ENCODE measurements at regions not wholly inside any gene's neighbourhood (a gene's known extent, or its start where the extent isn't known, plus 50 kb on each side); places are given as distances from the start of the nearest gene placed in this dataset.

- DNase-seq = no peak
- H3K27ac ChIP-seq (ENCODE audit: low read depth, low read length) = no peak overlapping the region
- no peak overlapping the region for H3K9ac ChIP-seq (ENCODE audit: extremely low read depth, low read length, poor library complexity, severe bottlenecking)
- no peaks in the 10 kb centered on the region for H3K9me3 ChIP-seq (ENCODE audit: control insufficient read depth, low read length)
- no peaks in the 10 kb centered on the region for H3K27me3 ChIP-seq (ENCODE audit: control insufficient read depth, insufficient read depth, low read length, poor library complexity, severe bottlenecking)
- Mint-ChIP-seq H3K9me3 (no peaks in the 10 kb centered on the region), H3K4me1 (no peaks in the 10 kb centered on the region), H3K4me3 (no peak overlapping the region), H3K27ac (no peak overlapping the region), H3K27me3 (ENCODE audit: insufficient read depth) (no peaks in the 10 kb centered on the region), H3K36me3 (ENCODE audit: low read depth) (no peaks in the 10 kb centered on the region)
- H3K4me3 ChIP-seq (ENCODE audit: low read length) = no peak overlapping the region
- TF ChIP-seq CTCF (conservative IDR thresholded peaks at IDR 0.05) = no peak
- H3K4me1 ChIP-seq (ENCODE audit: control insufficient read depth, insufficient read depth, low read length) = no peaks in the 10 kb centered on the region
- WGBS, 2 experiments (ENCODE audit: insufficient coverage in 1 of 2, insufficient read length in 1 of 2) = 77 to 88% methylated on average over 2 to 5 of the region's 5 CpGs
- H3K36me3 ChIP-seq (ENCODE audit: control insufficient read depth, insufficient read depth, low read length) = no peaks in the 10 kb centered on the region
Observed at GRCh38 chr1:219050086-219050821, 123.4 kb upstream of the LYPLAL1 start.

GRCh38 chr1:219050822-219051125 is 122.9 kb upstream of the LYPLAL1 start:
- TF ChIP-seq CTCF (conservative IDR thresholded peaks at IDR 0.05) = no peak
- H3K4me1 ChIP-seq (ENCODE audit: control insufficient read depth, insufficient read depth, low read length) = no peaks in the 10 kb centered on the region
- H3K4me3 ChIP-seq (ENCODE audit: low read length) = no peak overlapping the region
- no peak overlapping the region for H3K9ac ChIP-seq (ENCODE audit: extremely low read depth, low read length, poor library complexity, severe bottlenecking)
- H3K27me3 ChIP-seq (ENCODE audit: control insufficient read depth, insufficient read depth, low read length, poor library complexity, severe bottlenecking) = no peaks in the 10 kb centered on the region
- no peaks in the 10 kb centered on the region for H3K9me3 ChIP-seq (ENCODE audit: control insufficient read depth, low read length)
- 67% methylated on average over 1 of the region's 1 CpG; no CpG with 5 or more reads in 1 of the 2 experiments for WGBS, 2 experiments (ENCODE audit: insufficient coverage in 1 of 2, insufficient read length in 1 of 2)
- H3K27ac Mint-ChIP-seq = no peak overlapping the region
- DNase-seq = no peak
- no peak overlapping the region for H3K27ac ChIP-seq (ENCODE audit: low read depth, low read length)
- H3K36me3 ChIP-seq (ENCODE audit: control insufficient read depth, insufficient read depth, low read length) = no peaks in the 10 kb centered on the region
- no peak overlapping the region for H3K4me3 Mint-ChIP-seq
- no peaks in the 10 kb centered on the region for H3K9me3 Mint-ChIP-seq
- H3K4me1 Mint-ChIP-seq = no peaks in the 10 kb centered on the region
- H3K27me3 Mint-ChIP-seq (ENCODE audit: insufficient read depth) = no peaks in the 10 kb centered on the region
- H3K36me3 Mint-ChIP-seq (ENCODE audit: low read depth) = no peaks in the 10 kb centered on the region

GRCh38 chr1:219051547-219051946 is 122.1 kb upstream of the LYPLAL1 start:
- no peaks in the 10 kb centered on the region for H3K36me3 ChIP-seq (ENCODE audit: control insufficient read depth, insufficient read depth, low read length)
- H3K9ac ChIP-seq (ENCODE audit: extremely low read depth, low read length, poor library complexity, severe bottlenecking) = no peak overlapping the region
- H3K27ac Mint-ChIP-seq = no peak overlapping the region
- no peaks in the 10 kb centered on the region for H3K9me3 Mint-ChIP-seq
- no peaks in the 10 kb centered on the region for H3K36me3 Mint-ChIP-seq (ENCODE audit: low read depth)
- no peak for DNase-seq
- H3K4me1 ChIP-seq (ENCODE audit: control insufficient read depth, insufficient read depth, low read length) = no peaks in the 10 kb centered on the region
- no peaks in the 10 kb centered on the region for H3K27me3 ChIP-seq (ENCODE audit: control insufficient read depth, insufficient read depth, low read length, poor library complexity, severe bottlenecking)
- H3K27me3 Mint-ChIP-seq (ENCODE audit: insufficient read depth) = no peaks in the 10 kb centered on the region
- no peak overlapping the region for H3K4me3 Mint-ChIP-seq
- H3K4me1 Mint-ChIP-seq = no peaks in the 10 kb centered on the region
- no peak overlapping the region for H3K4me3 ChIP-seq (ENCODE audit: low read length)
- TF ChIP-seq CTCF (conservative IDR thresholded peaks at IDR 0.05) = no peak
- no peaks in the 10 kb centered on the region for H3K9me3 ChIP-seq (ENCODE audit: control insufficient read depth, low read length)
- H3K27ac ChIP-seq (ENCODE audit: low read depth, low read length) = no peak overlapping the region
- WGBS, 2 experiments (ENCODE audit: insufficient coverage in 1 of 2, insufficient read length in 1 of 2) = 91 to 97% methylated on average over 4 of the region's 4 CpGs

Data from endodermal cell (in vitro differentiated cells).